ENCODE measurements at regions not wholly inside any gene's neighbourhood (a gene's known extent, or its start where the extent isn't known, plus 50 kb on each side); places are given as distances from the start of the nearest gene placed in this dataset.
"Not testable (repeated sequence)": the region's sequence is repeated elsewhere in the genome, so short reads cannot be mapped to it uniquely, and the experiment has no call there.

GRCh38 chr21:27362249-27362648 is 395.4 kb upstream of the ADAMTS5 start:
- WGBS, result 100% methylated on average over 1 of the region's 1 CpG
- H3K27me3 ChIP-seq, result no peaks in the 10 kb centered on the region
- DNase-seq (ENCODE audit: low spot score in 2 of 2), result no peak
- no peaks in the 10 kb centered on the region for H3K9me3 ChIP-seq
- no peak overlapping the region for H3K27ac ChIP-seq
- H3K4me1 ChIP-seq, result no peaks in the 10 kb centered on the region
- no peaks in the 10 kb centered on the region for H3K36me3 ChIP-seq
- no peak for TF ChIP-seq POLR2A (IDR thresholded peaks at IDR 0.05)
- no peak for TF ChIP-seq CTCF (IDR thresholded peaks at IDR 0.05)
- TF ChIP-seq EP300 (IDR thresholded peaks at IDR 0.05), result no peak
- TF ChIP-seq POLR2AphosphoS5 (IDR thresholded peaks at IDR 0.05), result no peak
- H3K4me3 ChIP-seq, result no peak overlapping the region

- Histone ChIP-seq H3K27me3 (no peaks in the 10 kb centered on the region), H3K27ac (no peak overlapping the region), H3K4me1 (no peaks in the 10 kb centered on the region), H3K4me3 (no peak overlapping the region), H3K36me3 (no peaks in the 10 kb centered on the region), H3K9me3 (no peaks in the 10 kb centered on the region)
- DNase-seq (ENCODE audit: low spot score in 2 of 2), result no peak
- TF ChIP-seq CTCF (IDR thresholded peaks at IDR 0.05), result no peak
- TF ChIP-seq EP300 (IDR thresholded peaks at IDR 0.05), result no peak
- TF ChIP-seq POLR2A (IDR thresholded peaks at IDR 0.05), result no peak
- TF ChIP-seq POLR2AphosphoS5 (IDR thresholded peaks at IDR 0.05), result no peak
Observed at GRCh38 chr21:27359141-27359540, 392.3 kb upstream of the ADAMTS5 start.

GRCh38 chr21:27352885-27353284 is 386.0 kb upstream of the ADAMTS5 start:
- Histone ChIP-seq H3K36me3 (no peaks in the 10 kb centered on the region), H3K27ac (no peak overlapping the region), H3K27me3 (no peaks in the 10 kb centered on the region), H3K4me3 (no peak overlapping the region), H3K4me1 (no peaks in the 10 kb centered on the region), H3K9me3 (no peaks in the 10 kb centered on the region)
- DNase-seq (ENCODE audit: low spot score in 2 of 2), result no peak
- TF ChIP-seq POLR2A (IDR thresholded peaks at IDR 0.05) (no peak), CTCF (IDR thresholded peaks at IDR 0.05) (no peak), POLR2AphosphoS5 (IDR thresholded peaks at IDR 0.05) (no peak)

- TF ChIP-seq POLR2A (IDR thresholded peaks at IDR 0.05) (no peak), EP300 (IDR thresholded peaks at IDR 0.05) (no peak), POLR2AphosphoS5 (IDR thresholded peaks at IDR 0.05) (no peak), CTCF (IDR thresholded peaks at IDR 0.05) (no peak)
- no peaks in the 10 kb centered on the region for H3K4me1 ChIP-seq
- H3K4me3 ChIP-seq, result no peak overlapping the region
- H3K27me3 ChIP-seq, result no peaks in the 10 kb centered on the region
- no peaks in the 10 kb centered on the region for H3K9me3 ChIP-seq
- WGBS, result 68% methylated on average over 2 of the region's 2 CpGs
- DNase-seq (ENCODE audit: low spot score in 2 of 2), result no peak
- no peak overlapping the region for H3K27ac ChIP-seq
- no peaks in the 10 kb centered on the region for H3K36me3 ChIP-seq
Observed at GRCh38 chr21:27346041-27346448, 379.2 kb upstream of the ADAMTS5 start.

GRCh38 chr21:27339902-27340301 is 373.0 kb upstream of the ADAMTS5 start:
- Histone ChIP-seq H3K9me3 (no peaks in the 10 kb centered on the region), H3K36me3 (no peaks in the 10 kb centered on the region), H3K27ac (no peak overlapping the region), H3K4me1 (no peaks in the 10 kb centered on the region), H3K27me3 (no peaks in the 10 kb centered on the region), H3K4me3 (no peak overlapping the region)
- no peak for DNase-seq (ENCODE audit: low spot score in 2 of 2)
- TF ChIP-seq POLR2A (IDR thresholded peaks at IDR 0.05) (no peak), EP300 (IDR thresholded peaks at IDR 0.05) (no peak), POLR2AphosphoS5 (IDR thresholded peaks at IDR 0.05) (no peak), CTCF (IDR thresholded peaks at IDR 0.05) (no peak)
- WGBS, result 73% methylated on average over 5 of the region's 5 CpGs

- WGBS, result 84% methylated on average over 5 of the region's 5 CpGs
Observed at GRCh38 chr21:27338007-27338406, 371.1 kb upstream of the ADAMTS5 start.

More at GRCh38 chr21:27338007-27338406, 371.1 kb upstream of the ADAMTS5 start:
- not testable (repeated sequence) for H3K4me3 ChIP-seq; H3K9me3 ChIP-seq; H3K4me1 ChIP-seq; H3K27me3 ChIP-seq; H3K27ac ChIP-seq; DNase-seq (ENCODE audit: low spot score in 2 of 2); H3K36me3 ChIP-seq

Data from suprapubic skin (tissue), 4 donors.